ENCODE measurements at regions not wholly inside any gene's neighbourhood (a gene's known extent, or its start where the extent isn't known, plus 50 kb on each side); places are given as distances from the start of the nearest gene placed in this dataset.
"Not testable (repeated sequence)": the region's sequence is repeated elsewhere in the genome, so short reads cannot be mapped to it uniquely, and the experiment has no call there.

DNA sequence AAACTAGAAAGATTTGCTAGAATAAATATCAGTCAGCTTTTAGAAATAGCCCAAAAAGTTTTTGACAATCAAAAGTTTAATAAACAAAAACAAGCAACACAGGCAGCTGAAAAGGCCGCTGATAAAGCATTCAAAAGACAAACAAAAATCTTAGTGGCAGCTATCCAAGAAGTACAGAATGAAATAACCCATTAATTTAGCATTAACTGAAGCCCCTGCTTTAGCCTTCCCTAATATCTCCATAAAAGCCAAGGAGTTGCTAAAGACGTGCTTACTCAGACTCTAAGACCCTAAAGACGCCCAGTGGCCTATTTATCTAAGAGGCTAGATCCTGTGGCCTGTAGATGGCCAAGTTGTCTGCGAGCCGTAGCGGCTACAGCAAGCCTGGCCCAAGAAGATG, 123.5 kb upstream of the DEFB108B start:
- H4K20me1 ChIP-seq (ENCODE audit: insufficient read depth); H3K27ac ChIP-seq (ENCODE audit: low read depth in 2 of 2, low read length in 1 of 2); H3K36me3 ChIP-seq (replicated peaks in 1 of 2; ENCODE audit: control insufficient read depth in 1 of 2, insufficient read depth in 2 of 2, low read length in 1 of 2); H3K9me3 ChIP-seq; H3K27me3 ChIP-seq (ENCODE audit: insufficient read depth); H3F3A ChIP-seq (replicated peaks; ENCODE audit: insufficient read depth); H2AFZ ChIP-seq (ENCODE audit: low read depth); H3K4me2 ChIP-seq; CTCF ChIA-PET; DNase-seq; POLR2A ChIA-PET; H3K79me2 ChIP-seq (ENCODE audit: insufficient read depth); H3K9ac ChIP-seq; H3K9me2 ChIP-seq; H3K4me3 ChIP-seq (ENCODE audit: low read depth in 2 of 2, low read length in 1 of 2); H3K4me1 ChIP-seq (ENCODE audit: control insufficient read depth in 1 of 2, insufficient read depth in 2 of 2, low read depth in 1 of 2, low read length in 1 of 2): not testable (repeated sequence)
- 63% methylated on average over 6 of the region's 6 CpGs for WGBS (ENCODE audit: low lambda C conversion rate)

DNA sequence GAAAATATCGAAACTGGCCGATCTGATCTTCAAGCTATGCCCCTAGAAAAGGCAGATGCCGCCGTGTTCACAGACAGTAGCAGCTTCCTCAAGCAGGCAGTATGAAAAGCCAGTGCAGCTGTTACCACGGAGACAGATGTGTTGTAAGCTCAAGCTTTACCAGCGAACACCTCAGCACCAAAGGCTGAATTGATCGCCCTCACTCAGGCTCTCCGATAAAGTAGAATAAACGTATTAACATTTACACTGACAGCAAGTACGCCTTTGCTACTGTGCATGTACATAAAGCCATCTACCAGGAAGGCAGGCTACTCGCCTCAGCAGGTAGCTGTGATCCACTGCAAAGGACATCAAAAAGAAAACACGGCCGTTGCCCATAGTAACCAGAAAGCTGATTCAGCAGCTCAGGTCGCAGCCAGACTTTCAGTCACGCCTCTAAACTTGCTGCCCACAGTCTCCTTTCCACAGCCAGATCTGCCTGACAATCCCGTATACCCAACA, 122.8 kb upstream of the DEFB108B start:
- H3K4me2 ChIP-seq; H2AFZ ChIP-seq (ENCODE audit: low read depth); H3K9me3 ChIP-seq; H3K4me3 ChIP-seq (ENCODE audit: low read depth in 2 of 2, low read length in 1 of 2); DNase-seq; H3K36me3 ChIP-seq (replicated peaks in 1 of 2; ENCODE audit: control insufficient read depth in 1 of 2, insufficient read depth in 2 of 2, low read length in 1 of 2); H3K27me3 ChIP-seq (ENCODE audit: insufficient read depth); POLR2A ChIA-PET; H3K79me2 ChIP-seq (ENCODE audit: insufficient read depth); H4K20me1 ChIP-seq (ENCODE audit: insufficient read depth); H3F3A ChIP-seq (replicated peaks; ENCODE audit: insufficient read depth); CTCF ChIA-PET; H3K4me1 ChIP-seq (ENCODE audit: control insufficient read depth in 1 of 2, insufficient read depth in 2 of 2, low read depth in 1 of 2, low read length in 1 of 2); H3K9ac ChIP-seq; H3K9me2 ChIP-seq; H3K27ac ChIP-seq (ENCODE audit: low read depth in 2 of 2, low read length in 1 of 2): not testable (repeated sequence)
- 55% methylated on average over 12 of the region's 16 CpGs for WGBS (ENCODE audit: low lambda C conversion rate)

- H4K20me1 ChIP-seq (ENCODE audit: insufficient read depth); H3K36me3 ChIP-seq (replicated peaks in 1 of 2; ENCODE audit: control insufficient read depth in 1 of 2, insufficient read depth in 2 of 2, low read length in 1 of 2); CTCF ChIA-PET; H3K4me1 ChIP-seq (ENCODE audit: control insufficient read depth in 1 of 2, insufficient read depth in 2 of 2, low read depth in 1 of 2, low read length in 1 of 2); H3K4me3 ChIP-seq (ENCODE audit: low read depth in 2 of 2, low read length in 1 of 2); H3F3A ChIP-seq (replicated peaks; ENCODE audit: insufficient read depth); H3K4me2 ChIP-seq; H3K9ac ChIP-seq; H3K9me2 ChIP-seq; H3K9me3 ChIP-seq; H3K79me2 ChIP-seq (ENCODE audit: insufficient read depth); H3K27ac ChIP-seq (ENCODE audit: low read depth in 2 of 2, low read length in 1 of 2); POLR2A ChIA-PET; DNase-seq; H2AFZ ChIP-seq (ENCODE audit: low read depth); H3K27me3 ChIP-seq (ENCODE audit: insufficient read depth): not testable (repeated sequence)
- 46% methylated on average over 10 of the region's 10 CpGs for WGBS (ENCODE audit: low lambda C conversion rate)
Measured at GRCh38 chr11:71710701-71711385, 122.2 kb upstream of the DEFB108B start.

DNA sequence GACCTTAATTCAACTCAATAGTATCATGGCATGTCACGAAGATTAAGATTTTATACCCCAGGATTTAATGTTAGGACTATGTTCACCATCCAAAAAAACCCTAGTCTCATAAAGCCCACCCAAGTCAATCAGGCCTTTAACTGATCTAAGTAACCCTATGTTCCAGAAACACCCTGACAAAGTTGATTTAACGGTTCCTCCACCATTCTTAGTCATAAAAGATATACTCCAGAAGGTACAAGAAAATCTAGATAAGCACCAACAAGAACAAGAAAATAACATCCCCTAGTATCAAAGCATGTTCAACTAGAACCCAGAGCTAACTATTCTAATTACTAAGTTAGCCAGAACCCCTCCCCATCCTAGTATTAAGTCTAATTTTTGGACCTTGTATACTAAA, 120.7 kb upstream of the DEFB108B start:
- H3K9me2 ChIP-seq; H3K79me2 ChIP-seq (ENCODE audit: insufficient read depth); H4K20me1 ChIP-seq (ENCODE audit: insufficient read depth); H3K4me2 ChIP-seq; POLR2A ChIA-PET; CTCF ChIA-PET; DNase-seq; H3K4me3 ChIP-seq (ENCODE audit: low read depth in 2 of 2, low read length in 1 of 2); H3K9me3 ChIP-seq; H3K9ac ChIP-seq; H2AFZ ChIP-seq (ENCODE audit: low read depth); H3F3A ChIP-seq (replicated peaks; ENCODE audit: insufficient read depth); H3K4me1 ChIP-seq (ENCODE audit: control insufficient read depth in 1 of 2, insufficient read depth in 2 of 2, low read depth in 1 of 2, low read length in 1 of 2); H3K36me3 ChIP-seq (replicated peaks in 1 of 2; ENCODE audit: control insufficient read depth in 1 of 2, insufficient read depth in 2 of 2, low read length in 1 of 2); H3K27me3 ChIP-seq (ENCODE audit: insufficient read depth); H3K27ac ChIP-seq (ENCODE audit: low read depth in 2 of 2, low read length in 1 of 2): not testable (repeated sequence)
- 17% methylated on average over 2 of the region's 2 CpGs for WGBS (ENCODE audit: low lambda C conversion rate)

- H2AFZ ChIP-seq (ENCODE audit: low read depth); H3K4me2 ChIP-seq; H3K9me3 ChIP-seq; CTCF ChIA-PET; H3K27ac ChIP-seq (ENCODE audit: low read depth in 2 of 2, low read length in 1 of 2); H3K4me1 ChIP-seq (ENCODE audit: control insufficient read depth in 1 of 2, insufficient read depth in 2 of 2, low read depth in 1 of 2, low read length in 1 of 2); H3F3A ChIP-seq (replicated peaks; ENCODE audit: insufficient read depth); DNase-seq; H3K9ac ChIP-seq; POLR2A ChIA-PET; H3K36me3 ChIP-seq (replicated peaks in 1 of 2; ENCODE audit: control insufficient read depth in 1 of 2, insufficient read depth in 2 of 2, low read length in 1 of 2); H3K27me3 ChIP-seq (ENCODE audit: insufficient read depth); H4K20me1 ChIP-seq (ENCODE audit: insufficient read depth); H3K4me3 ChIP-seq (ENCODE audit: low read depth in 2 of 2, low read length in 1 of 2); H3K9me2 ChIP-seq; H3K79me2 ChIP-seq (ENCODE audit: insufficient read depth): not testable (repeated sequence)
- 44% methylated on average over 5 of the region's 5 CpGs for WGBS (ENCODE audit: low lambda C conversion rate)
Measured at GRCh38 chr11:71712846-71713245, 120.2 kb upstream of the DEFB108B start.

GRCh38 chr11:71714510-71714909, 118.5 kb upstream of the DEFB108B start:
- H3K4me3 ChIP-seq (ENCODE audit: low read depth in 2 of 2, low read length in 1 of 2); H3K4me1 ChIP-seq (ENCODE audit: control insufficient read depth in 1 of 2, insufficient read depth in 2 of 2, low read depth in 1 of 2, low read length in 1 of 2); H2AFZ ChIP-seq (ENCODE audit: low read depth); H4K20me1 ChIP-seq (ENCODE audit: insufficient read depth); POLR2A ChIA-PET; H3K9me2 ChIP-seq; DNase-seq; H3K27me3 ChIP-seq (ENCODE audit: insufficient read depth); CTCF ChIA-PET; H3F3A ChIP-seq (replicated peaks; ENCODE audit: insufficient read depth); H3K9me3 ChIP-seq; H3K27ac ChIP-seq (ENCODE audit: low read depth in 2 of 2, low read length in 1 of 2); H3K4me2 ChIP-seq; H3K79me2 ChIP-seq (ENCODE audit: insufficient read depth); H3K9ac ChIP-seq; H3K36me3 ChIP-seq (replicated peaks in 1 of 2; ENCODE audit: control insufficient read depth in 1 of 2, insufficient read depth in 2 of 2, low read length in 1 of 2): not testable (repeated sequence)
- 37% methylated on average over 6 of the region's 6 CpGs for WGBS (ENCODE audit: low lambda C conversion rate)

DNA sequence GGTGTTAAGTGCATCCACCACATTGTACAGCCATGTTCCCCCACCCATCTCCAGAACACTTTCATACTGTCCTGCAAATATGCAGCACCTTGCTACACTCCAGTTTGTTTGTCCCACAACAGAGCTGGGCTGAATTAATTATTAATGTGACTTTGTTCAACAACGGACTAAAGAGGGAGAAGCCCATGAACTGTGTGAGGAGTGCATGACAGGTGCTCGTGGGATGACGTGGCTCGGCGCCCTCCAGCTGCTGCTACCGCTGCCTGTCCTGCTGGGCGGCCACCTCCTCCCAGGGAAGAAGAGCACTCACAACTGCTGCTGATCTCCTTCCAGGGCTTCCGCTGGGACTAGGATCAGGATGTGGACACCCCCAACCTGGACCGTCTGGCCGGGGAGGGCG, 111.2 kb upstream of the DEFB108B start:
- H3K4me3 ChIP-seq (ENCODE audit: low read depth in 2 of 2, low read length in 1 of 2); H3K27me3 ChIP-seq (ENCODE audit: insufficient read depth); H2AFZ ChIP-seq (ENCODE audit: low read depth); H3K9ac ChIP-seq; H3K9me3 ChIP-seq; H3K36me3 ChIP-seq (replicated peaks in 1 of 2; ENCODE audit: control insufficient read depth in 1 of 2, insufficient read depth in 2 of 2, low read length in 1 of 2); H4K20me1 ChIP-seq (ENCODE audit: insufficient read depth); H3K4me1 ChIP-seq (ENCODE audit: control insufficient read depth in 1 of 2, insufficient read depth in 2 of 2, low read depth in 1 of 2, low read length in 1 of 2); H3K79me2 ChIP-seq (ENCODE audit: insufficient read depth); H3K27ac ChIP-seq (ENCODE audit: low read depth in 2 of 2, low read length in 1 of 2); POLR2A ChIA-PET; CTCF ChIA-PET; DNase-seq; H3K4me2 ChIP-seq; H3K9me2 ChIP-seq; H3F3A ChIP-seq (replicated peaks; ENCODE audit: insufficient read depth): not testable (repeated sequence)
- 65% methylated on average over 6 of the region's 11 CpGs for WGBS (ENCODE audit: low lambda C conversion rate)

Data from SK-N-SH (cell line).